H9 (cell line): ENCODE measurements at regions not wholly inside any gene's neighbourhood (a gene's known extent, or its start where the extent isn't known, plus 50 kb on each side); places are given as distances from the start of the nearest gene placed in this dataset.

Source experiments
- DNase-seq: peaks from one replicate; pipeline ENCODE4 v3.0.0-alpha.2; 2017
- H2AFZ ChIP-seq: one replicate; pipeline ENCODE4 v1.6.1; 2013; ENCODE audit warnings: mild to moderate bottlenecking, low read length, control low read depth, moderate library complexity
- H2AK5ac ChIP-seq: 2 replicates; pipeline ENCODE4 v1.6.1; 2013; ENCODE audit warnings: low read length, control low read depth, mixed read lengths; ENCODE audit not compliant: insufficient read length
- H2BK120ac ChIP-seq: one replicate; pipeline ENCODE4 v1.6.1; 2013; ENCODE audit warnings: low read depth, mild to moderate bottlenecking, low read length, control low read depth, inconsistent platforms; ENCODE audit not compliant: poor library complexity, severe bottlenecking
- H2BK12ac ChIP-seq: 2 replicates; pipeline ENCODE4 v1.6.1; 2013; ENCODE audit warnings: low read length, control low read depth, mixed read lengths, low read depth; ENCODE audit not compliant: insufficient read length
- H2BK15ac ChIP-seq: 2 replicates; pipeline ENCODE4 v1.6.1; 2013; ENCODE audit warnings: low read depth, low read length, control low read depth
- H2BK20ac ChIP-seq: one replicate; pipeline ENCODE4 v1.6.1; 2013; ENCODE audit warnings: low read depth, mild to moderate bottlenecking, low read length, control low read depth, inconsistent platforms; ENCODE audit not compliant: poor library complexity, severe bottlenecking
- H2BK5ac ChIP-seq: 2 replicates; pipeline ENCODE4 v1.6.1; 2013; ENCODE audit warnings: low read length, control low read depth, mixed read lengths; ENCODE audit not compliant: insufficient read length
- H3K14ac ChIP-seq: 2 replicates; pipeline ENCODE4 v1.6.1; 2013; ENCODE audit warnings: low read length, control low read depth; ENCODE audit not compliant: insufficient read depth
- H3K18ac ChIP-seq: 2 replicates; pipeline ENCODE4 v1.6.1; 2013; ENCODE audit warnings: low read depth, mild to moderate bottlenecking, mixed read lengths, low read length, control low read depth; ENCODE audit not compliant: insufficient read length
- H3K23ac ChIP-seq: 2 replicates; pipeline ENCODE4 v1.6.1; 2013; ENCODE audit warnings: low read length, control low read depth, mixed read lengths, low read depth; ENCODE audit not compliant: insufficient read length
- H3K23me2 ChIP-seq: 2 replicates; pipeline ENCODE4 v1.6.1; 2013; ENCODE audit warnings: low read depth, mild to moderate bottlenecking, mixed read lengths, low read length, control low read depth; ENCODE audit not compliant: insufficient read length, poor library complexity, severe bottlenecking
- H3K27ac ChIP-seq: 2 replicates; pipeline ENCODE4 v1.5.1; 2013; ENCODE audit warnings: low read length, control low read depth, mixed read lengths, low read depth; ENCODE audit not compliant: insufficient read length
- H3K27me3 ChIP-seq: 2 replicates; pipeline ENCODE4 v1.6.1; 2013; ENCODE audit warnings: low read length, control low read depth, inconsistent platforms; ENCODE audit not compliant: insufficient read depth
- H3K4ac ChIP-seq: 2 replicates; pipeline ENCODE4 v1.6.1; 2013; ENCODE audit warnings: low read depth, mild to moderate bottlenecking, control low read depth, inconsistent platforms, low read length, moderate library complexity
- H3K4me1 ChIP-seq: 2 replicates; pipeline ENCODE4 v1.6.1; 2013; ENCODE audit warnings: low read length, control low read depth, inconsistent platforms; ENCODE audit not compliant: insufficient read depth
- H3K4me2 ChIP-seq: 2 replicates; pipeline ENCODE4 v1.6.1; 2013; ENCODE audit warnings: low read length, control low read depth, mixed read lengths; ENCODE audit not compliant: insufficient read length, insufficient read depth
- H3K56ac ChIP-seq: 2 replicates; pipeline ENCODE4 v1.6.1; 2013; ENCODE audit warnings: low read depth, mild to moderate bottlenecking, mixed read lengths, low read length, control low read depth; ENCODE audit not compliant: insufficient read length
- H3K79me1 ChIP-seq: 2 replicates; pipeline ENCODE4 v1.6.1; 2013; ENCODE audit warnings: low read depth, mild to moderate bottlenecking, moderate library complexity, low read length, control low read depth, inconsistent platforms; ENCODE audit not compliant: insufficient read depth, poor library complexity, severe bottlenecking
- H3K79me2 ChIP-seq: 2 replicates; pipeline ENCODE4 v1.6.1; 2013; ENCODE audit warnings: low read length, control low read depth, inconsistent platforms; ENCODE audit not compliant: insufficient read depth
- H3K9ac ChIP-seq: 2 replicates; pipeline ENCODE4 v1.6.1; 2013; ENCODE audit warnings: low read length, control low read depth, mixed read lengths; ENCODE audit not compliant: insufficient read length; ENCODE audit errors: extremely low read depth
- H3K9me3 ChIP-seq: one replicate; pipeline ENCODE4 v1.6.1; 2013; ENCODE audit warnings: low read depth, low read length, inconsistent platforms; ENCODE audit not compliant: control insufficient read depth
- H3T11ph ChIP-seq: one replicate; pipeline ENCODE4 v1.6.1; 2013; ENCODE audit warnings: mild to moderate bottlenecking, low read length, control low read depth, inconsistent platforms
- H4K20me1 ChIP-seq: one replicate; pipeline ENCODE4 v1.6.1; 2013; ENCODE audit not compliant: control insufficient read depth, insufficient read length, insufficient read depth
- H4K5ac ChIP-seq: 2 replicates; pipeline ENCODE4 v1.6.1; 2013; ENCODE audit warnings: low read depth, mild to moderate bottlenecking, mixed read lengths, low read length, control low read depth; ENCODE audit not compliant: insufficient read length
- H4K8ac ChIP-seq: replicated peaks from 2 replicates; pipeline ENCODE4 v1.6.1; 2013; ENCODE audit warnings: low read length, control low read depth, mixed read lengths, low read depth; ENCODE audit not compliant: insufficient read length
- H4K91ac ChIP-seq: 2 replicates; pipeline ENCODE4 v1.6.1; 2013; ENCODE audit warnings: low read depth, mild to moderate bottlenecking, moderate library complexity, mixed read lengths, low read length, control low read depth; ENCODE audit not compliant: insufficient read length
- H3K27ac Mint-ChIP-seq, 3 experiments: 2 replicates in 2 of 3; 3 replicates in 1 of 3; pipeline ENCODE4 v1.8.0; 2020 to 2021; ENCODE audit warnings: mixed read lengths in 3 of 3, mild to moderate bottlenecking in 1 of 3, moderate library complexity in 1 of 3
- H3K27me3 Mint-ChIP-seq: 2 replicates; pipeline ENCODE4 v1.8.0; 2021; ENCODE audit warnings: low read depth, mild to moderate bottlenecking, moderate library complexity, mixed read lengths
- H3K36me3 Mint-ChIP-seq, 3 experiments: 2 replicates in 2 of 3; 3 replicates in 1 of 3; pipeline ENCODE4 v1.8.0; 2020 to 2021; ENCODE audit warnings: low read depth in 3 of 3, mixed read lengths in 3 of 3; ENCODE audit not compliant: insufficient read depth in 1 of 3
- H3K4me1 Mint-ChIP-seq, 2 experiments: 2 replicates each; pipeline ENCODE4 v1.8.0; 2020; ENCODE audit warnings: mixed read lengths in 2 of 2
- H3K4me3 Mint-ChIP-seq, 2 experiments: 2 replicates in 1 of 2; 3 replicates in 1 of 2; pipeline ENCODE4 v1.8.0; 2020 to 2021; ENCODE audit warnings: mild to moderate bottlenecking in 2 of 2, mixed read lengths in 2 of 2, moderate library complexity in 1 of 2
- H3K9me3 Mint-ChIP-seq, 2 experiments: 2 replicates in 1 of 2; 3 replicates in 1 of 2; pipeline ENCODE4 v1.8.0; 2020; ENCODE audit warnings: mild to moderate bottlenecking in 2 of 2, mixed read lengths in 2 of 2, moderate library complexity in 1 of 2
- WGBS: extraction: QIAGEN DNeasy Blood & Tissue Kit; methylation state at CpG from one replicate; pipeline ENCODE4 v1.1.7; 2013; ENCODE audit warnings: missing lambda C conversion rate, low lambda C conversion rate, mixed read lengths; ENCODE audit not compliant: insufficient read length; ENCODE audit errors: extremely low coverage; 5-methylcytosine and 5-hydroxymethylcytosine counted together
- TF ChIP-seq, protein P1 (sequence below): fragments of 200-600 bp; sonication (generic); conservative IDR thresholded peaks from 3 replicates; pipeline ENCODE4 v1.8.0; 2021; ENCODE audit warnings: antibody characterized with exemption, mild to moderate bottlenecking

DNA sequence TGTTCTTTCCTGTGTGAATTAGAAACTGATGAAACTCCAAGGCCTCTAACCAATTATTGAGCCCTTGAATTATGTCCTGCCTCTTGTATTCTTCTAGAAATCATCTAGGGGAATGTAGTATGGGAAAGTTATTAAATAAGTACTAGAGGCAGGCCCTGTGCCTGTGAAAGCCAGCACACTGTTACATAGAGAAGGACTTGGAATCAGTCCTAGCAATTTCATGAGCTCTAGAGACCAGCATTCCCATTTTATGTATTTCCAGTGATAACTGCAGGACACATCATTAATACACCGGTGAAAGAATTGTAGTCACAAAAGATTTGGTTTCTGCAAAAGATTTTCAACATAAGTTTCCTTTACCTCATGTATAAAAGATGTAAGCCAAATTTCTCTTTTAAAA, 168.5 kb upstream of the VLDLR start:
- Histone ChIP-seq H3K4me2 (no peak overlapping the region), H3K79me2 (no peaks in the 10 kb centered on the region), H2BK120ac (no peak overlapping the region), H3K9ac (no peak overlapping the region), H4K20me1 (no peaks in the 10 kb centered on the region), H2BK20ac (no peak overlapping the region), H4K91ac (no peak overlapping the region), H3K4ac (no peak overlapping the region), H2AFZ (no peak overlapping the region), H3K4me1 (peaks cover 3% of the 10 kb centered on the region; the same call in 1 of the 2 replicates), H3T11ph (no peak overlapping the region), H3K27ac (no peak overlapping the region), H2BK5ac (no peak overlapping the region), H3K9me3 (no peaks in the 10 kb centered on the region), H3K14ac (no peak overlapping the region), H3K56ac (no peak overlapping the region), H3K18ac (no peak overlapping the region), H2BK12ac (no peak overlapping the region), H3K23ac (no peak overlapping the region), H3K23me2 (no peaks in the 10 kb centered on the region), H4K8ac (no peak overlapping the region), H2BK15ac (no peak overlapping the region), H3K79me1 (no peaks in the 10 kb centered on the region), H3K27me3 (no peaks in the 10 kb centered on the region), H2AK5ac (no peak overlapping the region), H4K5ac (no peak overlapping the region)
- H3K36me3 Mint-ChIP-seq, result peaks cover 0 to 2% (median 0%) of the 10 kb centered on the region in 3 experiments; a peak in 2 of 7 replicates
- H3K9me3 Mint-ChIP-seq, result no peaks in the 10 kb centered on the region
- H3K27ac Mint-ChIP-seq, result no peak overlapping the region
- TF ChIP-seq, protein P1, sequence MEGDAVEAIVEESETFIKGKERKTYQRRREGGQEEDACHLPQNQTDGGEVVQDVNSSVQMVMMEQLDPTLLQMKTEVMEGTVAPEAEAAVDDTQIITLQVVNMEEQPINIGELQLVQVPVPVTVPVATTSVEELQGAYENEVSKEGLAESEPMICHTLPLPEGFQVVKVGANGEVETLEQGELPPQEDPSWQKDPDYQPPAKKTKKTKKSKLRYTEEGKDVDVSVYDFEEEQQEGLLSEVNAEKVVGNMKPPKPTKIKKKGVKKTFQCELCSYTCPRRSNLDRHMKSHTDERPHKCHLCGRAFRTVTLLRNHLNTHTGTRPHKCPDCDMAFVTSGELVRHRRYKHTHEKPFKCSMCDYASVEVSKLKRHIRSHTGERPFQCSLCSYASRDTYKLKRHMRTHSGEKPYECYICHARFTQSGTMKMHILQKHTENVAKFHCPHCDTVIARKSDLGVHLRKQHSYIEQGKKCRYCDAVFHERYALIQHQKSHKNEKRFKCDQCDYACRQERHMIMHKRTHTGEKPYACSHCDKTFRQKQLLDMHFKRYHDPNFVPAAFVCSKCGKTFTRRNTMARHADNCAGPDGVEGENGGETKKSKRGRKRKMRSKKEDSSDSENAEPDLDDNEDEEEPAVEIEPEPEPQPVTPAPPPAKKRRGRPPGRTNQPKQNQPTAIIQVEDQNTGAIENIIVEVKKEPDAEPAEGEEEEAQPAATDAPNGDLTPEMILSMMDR, result no peak
- no CpG with 5 or more reads among the region's 1 CpG for WGBS
- H3K27me3 Mint-ChIP-seq, result no peaks in the 10 kb centered on the region
- peaks cover 0 to 4% of the 10 kb centered on the region in 2 experiments; a peak in 2 of 4 replicates for H3K4me1 Mint-ChIP-seq
- no peak overlapping the region for H3K4me3 Mint-ChIP-seq
- DNase-seq, result no peak
